ENCODE measurements at regions not wholly inside any gene's neighbourhood (a gene's known extent, or its start where the extent isn't known, plus 50 kb on each side); places are given as distances from the start of the nearest gene placed in this dataset.

DNA sequence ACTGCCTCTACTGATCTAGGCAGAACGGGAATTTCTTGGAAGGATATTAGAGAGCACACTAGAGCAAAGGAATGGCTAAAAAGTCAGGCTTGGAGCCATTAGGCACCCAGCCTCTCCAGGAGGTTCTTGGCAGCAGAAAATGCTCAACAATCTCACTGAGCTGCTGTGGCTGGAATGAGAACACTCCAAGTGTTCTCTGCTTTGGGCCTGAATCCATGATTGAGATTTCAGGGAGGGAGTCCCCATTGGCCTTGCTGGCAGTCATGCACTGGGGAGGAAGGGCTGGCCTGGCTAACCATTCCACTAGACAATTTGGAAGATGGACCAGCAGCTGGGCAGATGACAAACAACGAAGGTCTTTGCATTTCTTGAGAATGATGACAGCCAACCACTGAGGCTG lies 362.6 kb downstream of the SHQ1 start:
- TF ChIP-seq EZH2phosphoT487 (IDR thresholded peaks at IDR 0.05) (no peak), EZH2 (IDR thresholded peaks at IDR 0.05) (no peak)
- TF ChIP-seq, protein P1, sequence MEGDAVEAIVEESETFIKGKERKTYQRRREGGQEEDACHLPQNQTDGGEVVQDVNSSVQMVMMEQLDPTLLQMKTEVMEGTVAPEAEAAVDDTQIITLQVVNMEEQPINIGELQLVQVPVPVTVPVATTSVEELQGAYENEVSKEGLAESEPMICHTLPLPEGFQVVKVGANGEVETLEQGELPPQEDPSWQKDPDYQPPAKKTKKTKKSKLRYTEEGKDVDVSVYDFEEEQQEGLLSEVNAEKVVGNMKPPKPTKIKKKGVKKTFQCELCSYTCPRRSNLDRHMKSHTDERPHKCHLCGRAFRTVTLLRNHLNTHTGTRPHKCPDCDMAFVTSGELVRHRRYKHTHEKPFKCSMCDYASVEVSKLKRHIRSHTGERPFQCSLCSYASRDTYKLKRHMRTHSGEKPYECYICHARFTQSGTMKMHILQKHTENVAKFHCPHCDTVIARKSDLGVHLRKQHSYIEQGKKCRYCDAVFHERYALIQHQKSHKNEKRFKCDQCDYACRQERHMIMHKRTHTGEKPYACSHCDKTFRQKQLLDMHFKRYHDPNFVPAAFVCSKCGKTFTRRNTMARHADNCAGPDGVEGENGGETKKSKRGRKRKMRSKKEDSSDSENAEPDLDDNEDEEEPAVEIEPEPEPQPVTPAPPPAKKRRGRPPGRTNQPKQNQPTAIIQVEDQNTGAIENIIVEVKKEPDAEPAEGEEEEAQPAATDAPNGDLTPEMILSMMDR (IDR thresholded peaks at IDR 0.05), result no peak
- H3K27ac Mint-ChIP-seq, result no peak overlapping the region
- H3K4me3 Mint-ChIP-seq, result no peak overlapping the region

DNA sequence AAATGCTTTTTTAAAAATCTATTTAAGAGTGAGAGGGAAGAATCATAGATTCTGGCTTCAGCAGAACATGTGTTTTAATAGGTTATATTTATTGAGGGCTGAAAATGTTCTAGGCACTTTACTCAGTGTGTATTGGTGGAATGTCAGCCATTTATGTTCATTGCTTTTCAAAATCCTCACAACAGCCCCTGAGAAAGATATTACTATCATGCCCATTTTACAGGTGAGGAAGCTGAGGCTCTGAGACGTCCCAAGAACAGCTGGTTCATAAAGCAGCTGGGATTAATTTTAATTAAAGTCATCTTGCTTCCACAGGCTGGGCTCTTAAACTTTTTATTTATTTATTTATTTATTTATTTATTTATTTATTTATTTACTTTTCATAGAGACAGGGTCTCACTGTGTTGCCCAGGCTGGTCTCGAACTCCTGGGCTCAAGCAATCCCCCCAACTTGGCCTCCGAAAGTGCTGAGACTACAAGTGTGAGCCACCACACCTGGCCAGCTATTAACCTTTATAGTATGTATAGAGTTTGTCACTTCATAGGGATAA lies 364.6 kb downstream of the SHQ1 start:
- no peaks in the 10 kb centered on the region for H3K36me3 ChIP-seq
- no peak overlapping the region for H3K27ac ChIP-seq
- Mint-ChIP-seq H3K27me3 (ENCODE audit: insufficient read depth, low read depth) (peaks cover 11% of the 10 kb centered on the region), H3K36me3 (no peaks in the 10 kb centered on the region), H3K9me3 (no peaks in the 10 kb centered on the region), H3K4me1 (peaks cover 26% of the 10 kb centered on the region), H3K27ac (no peak overlapping the region), H3K4me3 (no peak overlapping the region)
- no peaks in the 10 kb centered on the region for H4K20me1 ChIP-seq (ENCODE audit: low read depth)
- no peaks in the 10 kb centered on the region for H3K79me2 ChIP-seq (ENCODE audit: low read depth)
- H2AFZ ChIP-seq (replicated peaks), result no peak overlapping the region
- no peak overlapping the region for H3K4me3 ChIP-seq
- TF ChIP-seq EZH2 (IDR thresholded peaks at IDR 0.05) (no peak), EZH2phosphoT487 (IDR thresholded peaks at IDR 0.05) (no peak)
- TF ChIP-seq, protein P1 (IDR thresholded peaks at IDR 0.05), result no peak
- no peak for DNase-seq (ENCODE audit: low spot score)
- no peak overlapping the region for H3K9ac ChIP-seq
- H3K4me1 ChIP-seq, result peaks cover 3% of the 10 kb centered on the region
- no peaks in the 10 kb centered on the region for H3K27me3 ChIP-seq
- H3K9me3 ChIP-seq (ENCODE audit: low read depth), result no peaks in the 10 kb centered on the region
- H3F3A ChIP-seq (ENCODE audit: low read depth), result no peaks in the 10 kb centered on the region
- H3K4me2 ChIP-seq, result no peak overlapping the region

More for the DNA sequence above, 362.6 kb downstream of the SHQ1 start:
- DNase-seq (ENCODE audit: low spot score), result no peak
- H3K79me2 ChIP-seq (ENCODE audit: low read depth), result no peaks in the 10 kb centered on the region
- H4K20me1 ChIP-seq (ENCODE audit: low read depth), result no peaks in the 10 kb centered on the region
- Mint-ChIP-seq H3K36me3 (no peaks in the 10 kb centered on the region), H3K27me3 (ENCODE audit: insufficient read depth, low read depth) (peaks cover 11% of the 10 kb centered on the region), H3K9me3 (no peaks in the 10 kb centered on the region), H3K4me1 (peaks cover 28% of the 10 kb centered on the region)
- no peaks in the 10 kb centered on the region for H3F3A ChIP-seq (ENCODE audit: low read depth)
- H3K36me3 ChIP-seq, result no peaks in the 10 kb centered on the region
- peaks cover 3% of the 10 kb centered on the region for H3K4me1 ChIP-seq
- H3K9me3 ChIP-seq (ENCODE audit: low read depth), result no peaks in the 10 kb centered on the region
- H3K27ac ChIP-seq, result no peak overlapping the region
- H2AFZ ChIP-seq (replicated peaks), result no peak overlapping the region
- H3K9ac ChIP-seq, result no peak overlapping the region
- no peak overlapping the region for H3K4me3 ChIP-seq
- H3K27me3 ChIP-seq, result no peaks in the 10 kb centered on the region
- H3K4me2 ChIP-seq, result no peak overlapping the region

DNA sequence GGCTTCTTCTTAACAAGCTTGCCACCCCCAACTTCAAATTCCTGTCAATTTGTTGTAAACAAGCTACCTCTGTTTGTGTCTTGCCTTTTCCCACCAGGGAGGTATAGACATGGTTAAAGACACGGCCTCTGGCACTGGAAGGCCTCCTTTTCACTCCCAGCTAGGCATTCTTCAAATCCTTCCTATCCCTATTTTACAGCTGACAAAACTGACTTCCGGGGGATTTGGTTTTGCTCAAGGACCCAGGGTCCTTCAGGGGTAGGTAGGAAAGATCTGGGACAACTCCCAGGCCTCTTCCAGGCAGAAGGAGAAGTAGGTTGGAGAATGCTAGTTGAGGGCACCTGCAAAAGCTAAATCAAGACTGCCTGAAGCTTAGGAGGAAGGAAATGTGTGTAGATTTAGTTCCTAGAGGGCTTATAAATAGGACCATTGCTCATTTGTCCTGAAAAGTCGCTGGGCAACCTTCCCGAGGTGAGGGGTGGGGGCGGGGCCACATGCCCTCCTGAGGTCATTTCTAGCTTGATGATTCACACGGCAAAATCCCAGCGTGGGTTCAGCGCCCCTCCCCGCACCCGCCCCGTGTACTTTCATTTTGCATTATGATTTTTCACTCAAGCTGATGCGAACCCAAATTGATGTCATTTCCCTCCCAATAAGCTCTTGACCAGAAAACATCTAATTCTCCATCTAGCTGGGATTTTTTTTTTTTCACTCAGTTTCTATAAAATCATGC lies 365.5 kb downstream of the SHQ1 start:
- Histone ChIP-seq H3K27ac (no peak overlapping the region), H3K4me1 (peaks cover 3% of the 10 kb centered on the region), H3K27me3 (no peaks in the 10 kb centered on the region), H3K79me2 (ENCODE audit: low read depth) (no peaks in the 10 kb centered on the region), H3K4me2 (no peak overlapping the region), H4K20me1 (ENCODE audit: low read depth) (no peaks in the 10 kb centered on the region), H3K4me3 (no peak overlapping the region), H3K36me3 (no peaks in the 10 kb centered on the region), H3F3A (ENCODE audit: low read depth) (no peaks in the 10 kb centered on the region), H3K9me3 (ENCODE audit: low read depth) (no peaks in the 10 kb centered on the region), H2AFZ (replicated peaks) (peak overlapping the region; percentile 15), H3K9ac (no peak overlapping the region)
- Mint-ChIP-seq H3K36me3 (no peaks in the 10 kb centered on the region), H3K4me1 (peaks cover 22% of the 10 kb centered on the region), H3K27me3 (ENCODE audit: insufficient read depth, low read depth) (peaks cover 11% of the 10 kb centered on the region), H3K4me3 (no peak overlapping the region), H3K27ac (no peak overlapping the region), H3K9me3 (no peaks in the 10 kb centered on the region)
- TF ChIP-seq EZH2 (IDR thresholded peaks at IDR 0.05) (no peak), EZH2phosphoT487 (IDR thresholded peaks at IDR 0.05) (no peak)
- TF ChIP-seq, protein P1 (IDR thresholded peaks at IDR 0.05), result no peak
- DNase-seq (ENCODE audit: low spot score), result no peak
